ENCODE measurements at regions not wholly inside any gene's neighbourhood (a gene's known extent, or its start where the extent isn't known, plus 50 kb on each side); places are given as distances from the start of the nearest gene placed in this dataset.

DNA sequence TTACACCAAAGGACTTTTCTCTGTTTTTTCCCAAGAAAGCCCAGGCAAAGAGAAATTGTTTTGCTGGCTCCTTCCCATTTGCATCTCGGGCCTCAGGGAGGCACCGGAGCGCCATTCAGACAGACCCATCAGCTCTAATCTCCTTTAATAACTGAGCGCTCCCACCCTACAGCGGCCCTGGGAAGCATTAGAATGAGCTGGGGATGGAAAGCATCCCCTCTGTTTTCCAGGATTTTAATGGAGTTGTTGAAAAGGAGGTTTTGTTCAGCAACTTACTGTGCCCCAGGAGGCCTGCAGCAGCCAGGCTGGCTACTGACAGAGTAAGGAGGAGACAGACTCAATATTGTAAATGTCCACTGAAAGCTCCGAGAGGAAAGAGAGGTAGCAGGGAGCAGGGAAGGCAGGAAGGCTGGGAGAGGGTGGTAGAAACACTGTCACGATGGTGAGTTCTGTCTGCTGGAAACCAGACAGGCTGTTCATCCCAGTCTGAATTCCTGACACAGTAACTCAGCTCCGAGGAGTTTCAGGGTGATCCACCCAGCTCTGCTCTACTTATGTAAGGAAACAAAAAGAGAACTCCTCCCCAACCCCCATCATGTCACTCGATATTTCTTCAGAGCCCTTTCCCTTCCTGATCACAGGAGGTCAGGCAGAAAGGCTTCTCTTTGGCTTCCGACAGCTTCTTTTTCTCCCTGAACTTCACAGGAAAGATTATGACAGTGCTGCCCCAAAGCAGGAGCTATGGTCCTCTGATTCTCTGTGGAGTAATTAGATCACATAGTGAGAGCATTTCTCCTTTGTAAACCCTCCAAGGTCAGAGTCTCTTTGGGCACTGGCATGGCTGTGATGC lies 62.5 kb upstream of the TMEM132D start:
- TF ChIP-seq POLR2A (IDR thresholded peaks at IDR 0.05) (no peak), POLR2AphosphoS5 (IDR thresholded peaks at IDR 0.05) (no peak), EP300 (IDR thresholded peaks at IDR 0.05) (no peak)
- TF ChIP-seq, protein P1, sequence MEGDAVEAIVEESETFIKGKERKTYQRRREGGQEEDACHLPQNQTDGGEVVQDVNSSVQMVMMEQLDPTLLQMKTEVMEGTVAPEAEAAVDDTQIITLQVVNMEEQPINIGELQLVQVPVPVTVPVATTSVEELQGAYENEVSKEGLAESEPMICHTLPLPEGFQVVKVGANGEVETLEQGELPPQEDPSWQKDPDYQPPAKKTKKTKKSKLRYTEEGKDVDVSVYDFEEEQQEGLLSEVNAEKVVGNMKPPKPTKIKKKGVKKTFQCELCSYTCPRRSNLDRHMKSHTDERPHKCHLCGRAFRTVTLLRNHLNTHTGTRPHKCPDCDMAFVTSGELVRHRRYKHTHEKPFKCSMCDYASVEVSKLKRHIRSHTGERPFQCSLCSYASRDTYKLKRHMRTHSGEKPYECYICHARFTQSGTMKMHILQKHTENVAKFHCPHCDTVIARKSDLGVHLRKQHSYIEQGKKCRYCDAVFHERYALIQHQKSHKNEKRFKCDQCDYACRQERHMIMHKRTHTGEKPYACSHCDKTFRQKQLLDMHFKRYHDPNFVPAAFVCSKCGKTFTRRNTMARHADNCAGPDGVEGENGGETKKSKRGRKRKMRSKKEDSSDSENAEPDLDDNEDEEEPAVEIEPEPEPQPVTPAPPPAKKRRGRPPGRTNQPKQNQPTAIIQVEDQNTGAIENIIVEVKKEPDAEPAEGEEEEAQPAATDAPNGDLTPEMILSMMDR (IDR thresholded peaks at IDR 0.05), result no peak
- Histone ChIP-seq H3K36me3 (no peaks in the 10 kb centered on the region), H3K27ac (no peak overlapping the region), H3K27me3 (peaks cover 0 to 11% (median 0%) of the 10 kb centered on the region in 3 donors), H3K4me3 (no peak overlapping the region), H3K9me3 (no peaks in the 10 kb centered on the region), H3K4me1 (no peaks in the 10 kb centered on the region)
- no peak for DNase-seq
- WGBS, 2 donors, result 40 to 54% methylated on average over 10 of the region's 10 CpGs
- intact Hi-C loops (cut with DNase I), result no loop called here

DNA sequence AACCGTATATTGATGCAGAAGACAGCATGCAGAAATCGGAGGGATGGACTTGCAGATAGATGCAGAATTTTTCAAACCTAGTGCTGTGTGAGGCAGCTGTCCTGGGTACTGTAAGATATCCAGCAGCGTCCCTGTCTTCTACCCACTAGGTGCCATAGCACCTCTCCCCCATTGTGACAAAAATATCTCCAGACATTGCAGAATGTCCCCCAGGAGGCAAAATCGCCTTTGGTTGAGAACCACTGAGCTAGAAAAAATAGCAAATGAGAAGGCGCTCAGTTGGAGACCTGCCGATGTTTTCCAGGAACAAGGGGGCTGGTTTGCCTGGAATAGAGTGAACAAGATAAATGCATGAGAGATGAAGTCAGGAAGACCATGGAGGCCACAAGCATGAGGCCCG lies 67.9 kb upstream of the TMEM132D start:
- Histone ChIP-seq H3K9me3 (no peaks in the 10 kb centered on the region), H3K36me3 (no peaks in the 10 kb centered on the region), H3K4me3 (no peak overlapping the region), H3K27me3 (no peaks in the 10 kb centered on the region), H3K27ac (no peak overlapping the region), H3K4me1 (no peaks in the 10 kb centered on the region)
- no peak for DNase-seq
- intact Hi-C loops (cut with DNase I), result no loop called here
- 85 to 87% methylated on average over 7 of the region's 7 CpGs for WGBS, 2 donors
- TF ChIP-seq POLR2A (IDR thresholded peaks at IDR 0.05) (no peak), EP300 (IDR thresholded peaks at IDR 0.05) (no peak), POLR2AphosphoS5 (IDR thresholded peaks at IDR 0.05) (no peak)
- TF ChIP-seq, protein P1 (IDR thresholded peaks at IDR 0.05), result no peak

DNA sequence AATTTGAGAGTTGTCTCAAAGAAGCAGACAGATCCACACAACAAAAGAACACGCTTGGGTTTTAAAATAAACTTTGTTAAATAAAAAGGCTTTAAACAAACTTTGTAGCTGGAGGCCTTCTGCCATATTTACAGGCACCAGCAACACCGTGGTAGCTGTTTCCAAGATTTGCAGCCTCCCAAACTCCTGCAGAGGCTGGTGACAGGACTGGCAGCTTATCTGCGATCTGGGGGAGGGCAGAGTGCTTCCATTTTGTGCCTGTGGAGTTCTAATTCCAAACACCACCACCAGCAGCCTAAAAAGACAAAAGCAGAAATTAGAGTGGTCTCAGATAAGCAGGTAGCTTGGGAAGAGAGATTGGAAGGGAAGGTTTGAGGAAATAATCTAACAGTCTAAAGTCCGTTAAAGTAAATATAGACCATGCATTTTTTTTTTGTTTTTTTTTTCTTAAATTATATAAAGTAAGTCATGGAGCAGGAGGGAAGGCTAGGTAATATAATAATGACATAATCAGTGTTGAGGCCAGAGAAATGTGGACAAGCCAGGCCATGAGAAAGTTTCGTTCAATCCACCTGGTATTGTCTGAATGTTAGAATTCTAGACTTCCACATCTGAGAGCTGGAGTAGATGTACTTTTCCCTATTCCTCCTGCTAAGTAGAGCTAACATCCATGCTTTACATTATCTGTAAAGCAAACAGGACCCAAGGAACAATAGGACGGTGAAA lies 69.6 kb upstream of the TMEM132D start:
- Histone ChIP-seq H3K4me3 (no peak overlapping the region), H3K27me3 (no peaks in the 10 kb centered on the region), H3K4me1 (no peaks in the 10 kb centered on the region), H3K27ac (no peak overlapping the region), H3K9me3 (no peaks in the 10 kb centered on the region), H3K36me3 (no peaks in the 10 kb centered on the region)
- TF ChIP-seq POLR2AphosphoS5 (IDR thresholded peaks at IDR 0.05), result no peak
- TF ChIP-seq, protein P1 (IDR thresholded peaks at IDR 0.05), result no peak
- no peak for TF ChIP-seq EP300 (IDR thresholded peaks at IDR 0.05)
- no peak for TF ChIP-seq POLR2A (IDR thresholded peaks at IDR 0.05)
- intact Hi-C loops (cut with DNase I), result no loop called here
- DNase-seq, result no peak
- WGBS, 2 donors, result 44 to 68% methylated on average over 6 of the region's 6 CpGs

DNA sequence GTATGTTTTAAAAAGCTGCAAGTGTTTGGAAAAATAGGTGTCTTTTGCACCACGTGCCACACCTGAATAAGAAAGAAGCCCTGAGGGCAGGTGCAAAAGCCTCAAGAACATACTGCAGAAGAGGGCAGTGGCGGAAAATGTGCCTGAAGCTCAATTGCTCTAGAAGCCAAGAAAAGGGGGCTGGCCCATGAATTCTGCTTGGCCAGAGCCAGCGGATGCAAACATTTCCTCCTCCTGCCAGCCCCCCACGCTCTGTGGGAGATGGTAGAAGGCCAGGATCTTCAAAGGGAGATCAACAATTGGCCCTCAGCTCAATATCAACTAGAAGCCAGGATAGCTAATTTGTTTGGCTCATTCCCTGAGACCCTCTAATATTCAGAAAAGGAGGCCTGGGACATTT lies 80.3 kb upstream of the TMEM132D start:
- 25 to 32% methylated on average over 4 of the region's 4 CpGs for WGBS, 2 donors
- Histone ChIP-seq H3K27me3 (no peaks in the 10 kb centered on the region), H3K4me1 (no peaks in the 10 kb centered on the region), H3K4me3 (no peak overlapping the region), H3K36me3 (no peaks in the 10 kb centered on the region), H3K27ac (no peak overlapping the region), H3K9me3 (no peaks in the 10 kb centered on the region)
- intact Hi-C loops (cut with DNase I), result no loop called here
- DNase-seq, result no peak
- TF ChIP-seq, protein P1 (IDR thresholded peaks at IDR 0.05), result no peak
